HG03159 (cell line): ENCODE measurements at regions not wholly inside any gene's neighbourhood (a gene's known extent, or its start where the extent isn't known, plus 50 kb on each side); places are given as distances from the start of the nearest gene placed in this dataset.

Source experiments
- ATAC-seq: cut with Tn5 transposase; IDR thresholded peaks from one replicate; pipeline ENCODE4 v1.9.1; 2021; ENCODE audit warnings: mild to moderate bottlenecking, moderate library complexity; ENCODE audit not compliant: unreplicated experiment

DNA sequence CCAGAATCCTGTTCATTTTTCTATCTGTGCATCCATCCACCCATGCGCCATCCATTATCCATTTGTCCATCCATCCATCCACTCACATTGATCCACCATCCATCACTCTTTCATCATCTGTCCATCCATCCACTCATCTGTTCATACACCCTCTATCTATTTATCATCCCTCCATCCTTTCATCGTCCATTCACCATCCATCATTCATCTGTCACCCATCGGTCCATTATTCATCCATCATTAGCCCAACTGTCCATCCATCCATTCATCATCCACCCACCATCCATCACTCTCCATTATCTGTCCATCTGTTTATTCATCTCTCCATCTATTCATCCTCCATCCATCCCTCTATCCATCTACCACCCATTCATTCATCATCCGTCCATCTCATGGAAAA, 125.7 kb upstream of the TMPRSS2 start:
- no peak for ATAC-seq

DNA sequence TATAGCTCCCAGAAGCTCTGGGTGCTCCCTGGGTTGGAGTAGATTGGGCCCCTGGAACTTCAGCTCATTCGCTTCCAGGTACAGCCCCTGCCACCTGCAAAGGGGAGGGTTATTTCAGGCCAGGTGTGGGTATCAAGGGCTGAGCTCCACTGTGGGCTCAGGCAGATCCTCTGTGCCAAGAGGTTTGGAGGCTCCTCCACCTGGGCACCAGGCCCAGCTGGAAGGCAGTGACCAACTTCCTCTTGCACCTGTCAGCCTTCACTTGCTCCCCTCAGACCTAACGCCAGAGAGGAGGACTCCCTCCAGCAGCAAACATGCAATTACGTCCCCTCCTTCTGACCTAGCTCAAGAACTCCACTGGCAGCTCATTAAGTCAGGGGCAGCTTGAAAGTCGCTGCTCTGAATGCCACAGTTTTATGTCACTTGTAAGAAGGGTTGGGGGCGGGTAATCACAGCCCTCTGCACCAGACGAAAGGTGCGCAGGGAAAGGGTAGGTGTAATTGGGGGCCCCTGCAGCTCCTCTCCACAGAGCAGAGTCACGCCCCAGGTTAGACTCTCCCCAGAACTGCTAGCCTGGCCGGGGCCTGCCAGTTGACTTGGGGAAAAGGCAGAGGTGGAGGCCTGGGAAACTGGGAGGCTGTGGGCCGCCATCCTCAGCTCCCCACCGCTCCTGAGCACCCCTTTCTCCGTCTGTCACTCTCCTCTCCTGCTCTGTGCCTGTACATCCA, 125.0 kb upstream of the TMPRSS2 start:
- ATAC-seq = no peak

- ATAC-seq = no peak
Measured at GRCh38 chr21:41631564-41632461, 123.9 kb upstream of the TMPRSS2 start.

GRCh38 chr21:41630917-41631316, 123.0 kb upstream of the TMPRSS2 start:
- no peak for ATAC-seq

- no peak for ATAC-seq
Measured at GRCh38 chr21:41630249-41630648, 122.3 kb upstream of the TMPRSS2 start.

GRCh38 chr21:41628256-41628655, 120.3 kb upstream of the TMPRSS2 start:
- no peak for ATAC-seq

DNA sequence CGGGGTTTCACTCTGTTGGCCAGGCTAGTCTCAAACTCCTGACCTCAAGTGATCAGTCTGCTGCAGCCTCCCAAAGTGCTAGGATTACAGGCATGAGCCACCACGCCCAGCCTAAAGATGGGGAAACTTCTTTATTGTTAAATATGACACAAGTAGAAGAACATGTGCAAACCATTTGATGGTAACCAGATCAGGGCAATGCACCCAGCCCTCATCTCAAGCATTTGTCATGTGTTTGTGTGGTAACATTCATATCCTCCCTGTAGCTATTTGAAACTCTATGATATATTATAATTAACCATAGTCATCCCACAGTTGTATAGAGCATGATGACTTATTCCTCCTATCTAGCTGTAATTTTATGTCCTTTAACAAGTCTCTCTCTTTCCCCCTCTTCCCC, 119.5 kb upstream of the TMPRSS2 start:
- no peak for ATAC-seq

- no peak for ATAC-seq
Measured at GRCh38 chr21:41626021-41626420, 118.1 kb upstream of the TMPRSS2 start.

GRCh38 chr21:41625428-41625827, 117.5 kb upstream of the TMPRSS2 start:
- ATAC-seq = no peak

DNA sequence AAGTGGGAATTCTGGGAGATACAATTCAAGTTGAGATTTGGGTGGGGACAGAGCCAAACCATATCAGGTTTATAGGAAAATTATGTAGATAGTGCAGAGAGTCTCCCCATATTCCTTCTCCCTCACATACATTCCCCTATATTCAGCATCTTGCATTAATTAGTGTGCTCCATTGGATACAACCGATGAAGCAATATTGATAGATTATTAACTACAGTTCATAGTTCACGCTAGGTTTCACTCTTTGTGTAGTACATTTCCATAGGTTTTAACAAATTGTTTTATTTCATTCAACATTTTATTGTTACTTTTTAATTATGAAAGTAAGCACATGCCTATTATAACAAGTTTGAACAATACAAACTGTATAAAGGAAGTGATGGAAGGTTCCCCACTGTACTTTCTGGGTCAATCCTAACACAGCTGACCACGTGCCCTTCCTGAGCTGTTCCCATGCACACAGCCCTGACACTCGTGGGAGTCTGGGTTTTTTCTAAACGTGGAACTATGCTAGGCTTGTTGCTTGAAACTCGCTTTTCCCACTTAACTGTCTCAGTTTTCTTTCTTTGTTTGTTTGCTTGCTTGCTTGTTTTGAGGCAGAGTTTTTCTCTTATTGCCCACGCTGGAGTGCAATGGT, 116.8 kb upstream of the TMPRSS2 start:
- no peak for ATAC-seq

DNA sequence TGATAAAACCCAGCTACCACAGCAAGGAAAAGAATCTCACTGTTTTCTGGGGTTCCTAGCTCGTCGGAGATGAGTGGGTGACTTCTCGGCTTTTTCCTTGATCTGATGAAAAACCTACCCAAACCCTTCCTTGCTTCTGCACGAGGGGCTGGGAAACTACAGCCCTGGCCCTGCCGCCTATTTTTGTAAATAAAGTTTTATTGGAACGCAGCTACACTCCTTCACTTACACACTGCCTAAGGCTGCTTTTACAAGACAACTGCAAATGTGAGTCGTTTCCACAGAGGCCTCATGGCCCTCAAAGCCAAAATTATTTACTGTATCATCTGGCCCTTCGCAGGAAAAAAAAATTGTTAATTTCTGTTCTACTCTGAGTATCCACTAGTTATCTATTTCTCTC, 116.0 kb upstream of the TMPRSS2 start:
- no peak for ATAC-seq

GRCh38 chr21:41622831-41623548, 115.0 kb upstream of the TMPRSS2 start:
- ATAC-seq = no peak

DNA sequence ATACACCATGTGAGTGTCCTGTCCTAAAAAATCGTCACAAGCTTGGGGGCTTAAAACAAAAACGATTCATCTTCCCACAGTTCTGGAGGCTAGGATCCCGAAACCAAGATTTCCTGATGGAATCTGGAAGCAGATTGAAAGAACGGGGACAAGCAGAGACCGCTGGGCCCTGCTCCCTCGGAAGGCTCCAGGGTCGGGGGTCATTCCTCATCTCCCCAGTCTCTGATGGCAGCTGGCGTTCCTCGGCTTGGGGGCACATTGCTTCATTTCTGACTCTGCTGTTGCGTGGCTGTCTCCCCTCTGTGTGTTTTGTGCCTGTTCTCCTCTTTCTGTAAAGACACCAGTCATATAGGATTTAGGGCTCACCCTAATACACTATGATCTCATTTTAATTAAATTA, 114.2 kb upstream of the TMPRSS2 start:
- no peak for ATAC-seq

DNA sequence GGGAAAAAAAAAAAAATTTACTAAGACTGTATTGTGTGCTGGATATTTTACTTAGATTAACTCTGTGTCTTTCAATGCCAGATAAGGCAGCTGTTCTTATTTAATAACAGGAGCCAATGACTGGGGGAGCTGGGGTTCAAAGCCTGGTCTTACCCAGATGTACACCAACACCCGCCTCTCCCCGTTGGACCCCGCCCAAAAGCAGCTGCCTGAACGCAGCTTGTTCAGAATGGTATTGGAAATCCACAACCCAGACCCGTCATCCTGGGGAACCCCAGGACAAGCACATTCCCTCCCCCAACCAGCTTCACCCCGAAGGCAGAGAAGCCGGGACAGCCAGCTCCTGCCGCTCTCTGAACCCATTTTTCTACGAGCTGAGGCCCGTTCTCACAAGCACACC, 113.6 kb upstream of the TMPRSS2 start:
- no peak for ATAC-seq

DNA sequence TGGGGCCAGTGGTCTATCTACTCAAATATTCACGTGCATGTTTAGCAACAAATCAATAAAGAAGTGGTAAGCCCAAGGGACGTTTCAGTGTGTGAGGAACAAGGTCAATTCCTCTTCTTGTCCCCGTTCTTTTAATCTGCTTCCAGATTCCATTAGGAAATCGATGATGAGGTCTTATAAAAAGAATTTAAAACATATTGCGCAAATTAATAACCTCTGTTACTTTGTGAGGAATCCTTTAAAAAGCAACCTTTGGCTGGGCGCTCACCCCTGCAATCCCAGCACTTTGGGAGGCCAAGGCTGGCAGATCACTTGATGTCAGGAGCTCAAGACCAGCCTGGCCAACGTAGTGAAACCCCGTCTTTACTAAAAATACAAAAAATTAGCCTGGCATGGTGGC, 113.0 kb upstream of the TMPRSS2 start:
- ATAC-seq = no peak

DNA sequence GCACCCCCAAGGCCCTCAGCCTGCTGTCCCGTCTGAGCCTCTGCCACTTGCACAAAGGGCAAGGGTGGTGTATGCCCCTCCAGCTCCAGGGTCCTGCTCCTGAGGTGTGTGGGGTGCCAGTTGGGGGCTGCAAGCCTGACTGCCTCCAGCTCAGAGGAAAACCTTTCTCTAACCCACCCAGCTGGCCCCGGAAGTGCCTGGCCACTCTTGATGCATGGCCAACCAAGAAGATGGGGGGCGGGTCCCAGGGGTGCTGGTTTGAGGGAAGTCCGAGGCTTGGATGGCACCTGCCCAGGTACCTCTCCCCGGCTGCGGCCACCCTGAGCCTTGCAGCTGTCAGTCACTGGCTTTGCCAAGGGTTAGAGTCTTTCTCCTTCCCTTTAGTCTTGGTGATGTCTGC, 112.6 kb upstream of the TMPRSS2 start:
- no peak for ATAC-seq

GRCh38 chr21:41616031-41616591, 108.2 kb upstream of the TMPRSS2 start:
- no peak for ATAC-seq

DNA sequence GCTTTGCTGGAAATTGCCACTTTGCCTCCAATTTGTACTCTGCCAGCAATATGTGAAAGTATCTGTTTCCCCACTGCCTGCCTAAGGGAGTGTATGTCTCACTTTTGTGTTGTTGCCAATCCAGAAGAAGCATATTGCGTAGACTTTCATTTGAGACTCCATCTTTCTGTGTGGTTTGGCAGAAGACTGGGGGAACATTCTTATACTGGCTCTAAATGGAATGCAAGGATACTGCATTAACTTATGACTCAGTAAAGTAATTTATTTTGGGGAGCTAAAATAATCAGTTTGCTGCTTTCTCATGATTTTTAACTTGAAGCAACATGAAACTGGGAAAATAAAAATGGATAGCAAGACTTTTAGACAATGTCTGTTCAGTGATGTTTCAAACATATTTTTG, 107.7 kb upstream of the TMPRSS2 start:
- no peak for ATAC-seq

- ATAC-seq = no peak
Measured at GRCh38 chr21:41614511-41614910, 106.6 kb upstream of the TMPRSS2 start.

GRCh38 chr21:41613533-41613909, 105.6 kb upstream of the TMPRSS2 start:
- ATAC-seq = no peak
